Right lobe of liver (tissue), 6 donors: ENCODE measurements at regions not wholly inside any gene's neighbourhood (a gene's known extent, or its start where the extent isn't known, plus 50 kb on each side); places are given as distances from the start of the nearest gene placed in this dataset.
"Not testable (repeated sequence)": the region's sequence is repeated elsewhere in the genome, so short reads cannot be mapped to it uniquely, and the experiment has no call there.

ENCODE experiments used
- ATAC-seq, 4 donors: fragments of 200-7000 bp; cut with Tn5 transposase; one replicate each; pipeline ENCODE4 v1.9.1; 2020; ENCODE audit warnings: mild to moderate bottlenecking in 4 of 4, moderate library complexity in 4 of 4
- DNase-seq, 3 donors: peaks; one replicate each; pipeline ENCODE4 v3.0.0-alpha.2; 2020
- H3K27ac ChIP-seq, 3 donors: fragments of 200-600 bp; one replicate each; pipeline ENCODE4 v1.8.0; 2022
- H3K27me3 ChIP-seq, 2 donors: fragments of 200-600 bp; one replicate each; pipeline ENCODE4 v1.8.0; 2022
- H3K36me3 ChIP-seq, 4 donors: fragments of 200-600 bp; sonication (generic) in 1 of 4; one replicate each; pipeline versions ENCODE4 v1.5.1 to v1.8.0; 2017 to 2022; ENCODE audit warnings: control low read depth in 1 of 4
- H3K4me1 ChIP-seq, 4 donors: fragments of 200-600 bp; sonication (generic) in 1 of 4; one replicate each; pipeline versions ENCODE4 v1.5.1 to v1.8.0; 2017 to 2022; ENCODE audit warnings: control low read depth in 1 of 4
- H3K4me3 ChIP-seq, 3 donors: fragments of 200-600 bp; one replicate each; pipeline ENCODE4 v1.8.0; 2022
- H3K9me3 ChIP-seq, 4 donors: fragments of 200-600 bp; sonication (generic) in 1 of 4; one replicate each; pipeline versions ENCODE4 v1.5.1 to v1.8.0; 2017 to 2022; ENCODE audit warnings: control low read depth in 1 of 4
- CTCF ChIP-seq, 4 donors: fragments of 200-600 bp in 3 of 4; fragments of 450-650 bp in 1 of 4; IDR thresholded peaks; one replicate each; pipeline versions ENCODE4 v1.5.1 to v1.8.0; 2016 to 2022; ENCODE audit warnings: antibody characterized with exemption in 4 of 4, mild to moderate bottlenecking in 2 of 4
- POLR2A ChIP-seq: fragments of 450-650 bp; IDR thresholded peaks from one replicate; pipeline ENCODE4 v1.6.1; 2017; ENCODE audit warnings: antibody characterized with exemption, mild to moderate bottlenecking
- WGBS: methylation state at CpG from one replicate; pipeline ENCODE4 v1.1.6; 2018; ENCODE audit warnings: low coverage, low lambda C conversion rate; ENCODE audit not compliant: insufficient coverage; ENCODE audit errors: missing lambda C conversion rate; 5-methylcytosine and 5-hydroxymethylcytosine counted together
- intact Hi-C, 2 donors: fragments of 100-400 bp; cut with DNase I; formaldehyde crosslinking; loops; one replicate each; pipeline versions ENCODE4 v1.11.2 to v1.14.1; 2022
- donor health status: DM: no; HTN: yes; CAD: no.
- donor health status: DM: no; HTN: no; CAD: no.
- donor health status: DM: no; HTN: no; CAD: no.
- donor health status: DM: no; HTN: yes; CAD: no.
- donor health status: DM: no; HTN: yes; CAD: no.

GRCh38 chr6:119834418-119834817 is 484.9 kb upstream of the MAN1A1 start:
- H3K9me3 ChIP-seq = no peaks in the 10 kb centered on the region
- no peaks in the 10 kb centered on the region for H3K36me3 ChIP-seq
- ATAC-seq (no peak), DNase-seq (no peak)
- TF ChIP-seq POLR2A (no peak), CTCF (IDR thresholded peaks at IDR 0.05) (no peak)
- H3K27me3 ChIP-seq = no peaks in the 10 kb centered on the region
- H3K27ac ChIP-seq = no peak overlapping the region
- H3K4me3 ChIP-seq = no peak overlapping the region
- no peaks in the 10 kb centered on the region for H3K4me1 ChIP-seq
- intact Hi-C loops = no loop called here

GRCh38 chr6:119832411-119832810 is 482.9 kb upstream of the MAN1A1 start:
- Histone ChIP-seq H3K4me1 (no peaks in the 10 kb centered on the region), H3K4me3 (no peak overlapping the region), H3K9me3 (no peaks in the 10 kb centered on the region), H3K36me3 (no peaks in the 10 kb centered on the region), H3K27ac (no peak overlapping the region), H3K27me3 (no peaks in the 10 kb centered on the region)
- intact Hi-C loops = no loop called here
- ATAC-seq = no peak
- TF ChIP-seq POLR2A = no peak
- no peak for TF ChIP-seq CTCF (IDR thresholded peaks at IDR 0.05)
- DNase-seq = no peak
- WGBS = 33% methylated on average over 1 of the region's 1 CpG

- no peak for DNase-seq
Observed at GRCh38 chr6:119830494-119831295, 481.1 kb upstream of the MAN1A1 start.

GRCh38 chr6:119830069-119830468 is 480.5 kb upstream of the MAN1A1 start:
- Histone ChIP-seq H3K9me3 (no peaks in the 10 kb centered on the region), H3K27ac (no peak overlapping the region), H3K27me3 (no peaks in the 10 kb centered on the region), H3K4me1 (no peaks in the 10 kb centered on the region), H3K36me3 (no peaks in the 10 kb centered on the region), H3K4me3 (no peak overlapping the region)
- intact Hi-C loops = no loop called here
- 29% methylated on average over 1 of the region's 1 CpG for WGBS
- ATAC-seq (no peak), DNase-seq (no peak)
- no peak for TF ChIP-seq CTCF (IDR thresholded peaks at IDR 0.05)
- no peak for TF ChIP-seq POLR2A

More at GRCh38 chr6:119830494-119831295, 481.1 kb upstream of the MAN1A1 start:
- intact Hi-C loops = no loop called here
- no peak for TF ChIP-seq POLR2A
- TF ChIP-seq CTCF (IDR thresholded peaks at IDR 0.05) = no peak
- Histone ChIP-seq H3K36me3 (no peaks in the 10 kb centered on the region), H3K27ac (no peak overlapping the region), H3K4me1 (no peaks in the 10 kb centered on the region), H3K9me3 (no peaks in the 10 kb centered on the region), H3K27me3 (no peaks in the 10 kb centered on the region), H3K4me3 (no peak overlapping the region)
- 25% methylated on average over 1 of the region's 5 CpGs for WGBS
- ATAC-seq = no peak

- H3K27ac ChIP-seq, H3K27me3 ChIP-seq, H3K4me1 ChIP-seq, ATAC-seq, H3K4me3 ChIP-seq, DNase-seq, H3K36me3 ChIP-seq, intact Hi-C loops, H3K9me3 ChIP-seq: not testable (repeated sequence)
- 63% methylated on average over 2 of the region's 4 CpGs for WGBS
Observed at GRCh38 chr6:119829499-119829898, 479.9 kb upstream of the MAN1A1 start.
